Tibial artery (tissue), 4 donors: ENCODE measurements at regions not wholly inside any gene's neighbourhood (a gene's known extent, or its start where the extent isn't known, plus 50 kb on each side); places are given as distances from the start of the nearest gene placed in this dataset.
A peak's percentile ranks its signal among the peaks of the same experiment; 100 is the strongest.
"Not testable (repeated sequence)": the region's sequence is repeated elsewhere in the genome, so short reads cannot be mapped to it uniquely, and the experiment has no call there.

ENCODE experiments used
- DNase-seq, 2 donors: peaks; one replicate each; pipeline ENCODE4 v3.0.0-alpha.2; 2019
- H3K27ac ChIP-seq, 2 donors: fragments of 200-600 bp; sonication (generic) in 1 of 2; 1 replicate in 1 of 2; 2 replicates in 1 of 2; pipeline ENCODE4 v1.5.1; 2018 to 2019; ENCODE audit warnings: mild to moderate bottlenecking in 1 of 2
- H3K27me3 ChIP-seq, 2 donors: fragments of 200-600 bp; sonication (generic) in 1 of 2; one replicate each; pipeline versions ENCODE4 v1.5.1 to v1.6.0; 2016 to 2019
- H3K36me3 ChIP-seq, 3 donors: fragments of 200-600 bp; sonication (generic) in 2 of 3; one replicate each; pipeline ENCODE4 v1.5.1; 2016 to 2019; ENCODE audit warnings: mild to moderate bottlenecking in 2 of 3
- H3K4me1 ChIP-seq, 4 donors: fragments of 200-600 bp; sonication (generic) in 2 of 4; 1 replicate in 3 of 4; 2 replicates in 1 of 4; pipeline ENCODE4 v1.5.1; 2016 to 2019
- H3K4me3 ChIP-seq, 2 donors: fragments of 200-600 bp; sonication (generic) in 1 of 2; 1 replicate in 1 of 2; 2 replicates in 1 of 2; pipeline ENCODE4 v1.5.1; 2018 to 2019; ENCODE audit warnings: mild to moderate bottlenecking in 2 of 2
- H3K9me3 ChIP-seq, 3 donors: fragments of 200-600 bp; sonication (generic) in 1 of 3; one replicate each; pipeline ENCODE4 v1.5.1; 2016 to 2019
- intact Hi-C: fragments of 100-400 bp; cut with DNase I; formaldehyde crosslinking; loops from one replicate; pipeline ENCODE4 v1.15.0; 2023; ENCODE audit warnings: low total_unique reads
- TF ChIP-seq, protein P1 (sequence below), 2 experiments: fragments of 200-600 bp in 1 of 2; fragments of 450-650 bp in 1 of 2; IDR thresholded peaks; one replicate each; pipeline ENCODE4 v1.5.1; 2017 to 2019; ENCODE audit warnings: antibody characterized with exemption in 2 of 2, mild to moderate bottlenecking in 1 of 2, moderate library complexity in 1 of 2

- TF ChIP-seq, protein P1, sequence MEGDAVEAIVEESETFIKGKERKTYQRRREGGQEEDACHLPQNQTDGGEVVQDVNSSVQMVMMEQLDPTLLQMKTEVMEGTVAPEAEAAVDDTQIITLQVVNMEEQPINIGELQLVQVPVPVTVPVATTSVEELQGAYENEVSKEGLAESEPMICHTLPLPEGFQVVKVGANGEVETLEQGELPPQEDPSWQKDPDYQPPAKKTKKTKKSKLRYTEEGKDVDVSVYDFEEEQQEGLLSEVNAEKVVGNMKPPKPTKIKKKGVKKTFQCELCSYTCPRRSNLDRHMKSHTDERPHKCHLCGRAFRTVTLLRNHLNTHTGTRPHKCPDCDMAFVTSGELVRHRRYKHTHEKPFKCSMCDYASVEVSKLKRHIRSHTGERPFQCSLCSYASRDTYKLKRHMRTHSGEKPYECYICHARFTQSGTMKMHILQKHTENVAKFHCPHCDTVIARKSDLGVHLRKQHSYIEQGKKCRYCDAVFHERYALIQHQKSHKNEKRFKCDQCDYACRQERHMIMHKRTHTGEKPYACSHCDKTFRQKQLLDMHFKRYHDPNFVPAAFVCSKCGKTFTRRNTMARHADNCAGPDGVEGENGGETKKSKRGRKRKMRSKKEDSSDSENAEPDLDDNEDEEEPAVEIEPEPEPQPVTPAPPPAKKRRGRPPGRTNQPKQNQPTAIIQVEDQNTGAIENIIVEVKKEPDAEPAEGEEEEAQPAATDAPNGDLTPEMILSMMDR (IDR thresholded peaks at IDR 0.05) = no peak
- intact Hi-C loops = no loop called here
- DNase-seq = no peak
- H3K27ac ChIP-seq = no peak overlapping the region
- H3K36me3 ChIP-seq = no peaks in the 10 kb centered on the region
- no peaks in the 10 kb centered on the region for H3K4me1 ChIP-seq
- no peak overlapping the region for H3K4me3 ChIP-seq
- H3K9me3 ChIP-seq = peaks cover 0 to 3% (median 0%) of the 10 kb centered on the region in 3 donors
- no peaks in the 10 kb centered on the region for H3K27me3 ChIP-seq
Measured at GRCh38 chr1:121443001-121443540, 258.3 kb downstream of the SRGAP2C start.

DNA sequence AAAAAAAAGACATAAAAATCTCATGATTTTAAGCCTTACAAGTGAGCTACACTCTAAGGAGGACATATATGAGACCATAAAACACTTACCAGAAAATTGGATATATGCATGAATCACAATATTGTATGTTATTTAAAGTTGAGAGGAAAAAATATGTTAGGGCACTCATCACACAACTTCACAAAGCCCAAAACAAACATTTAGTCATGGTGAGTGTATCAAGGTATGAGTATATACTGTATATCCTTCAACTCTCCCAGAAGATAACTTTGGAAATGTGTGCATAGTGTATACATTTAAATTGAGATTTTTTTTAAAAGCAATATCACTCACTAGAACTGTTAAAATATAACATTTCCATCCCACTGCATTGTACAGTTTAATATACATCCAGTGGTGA is 259.3 kb downstream of the SRGAP2C start:
- intact Hi-C loops = no loop called here
- Histone ChIP-seq H3K4me3 (no peak overlapping the region), H3K27me3 (no peaks in the 10 kb centered on the region), H3K9me3 (peaks cover 0 to 3% (median 0%) of the 10 kb centered on the region in 3 donors), H3K4me1 (no peaks in the 10 kb centered on the region), H3K27ac (no peak overlapping the region), H3K36me3 (no peaks in the 10 kb centered on the region)
- TF ChIP-seq, protein P1 (IDR thresholded peaks at IDR 0.05) = no peak
- DNase-seq = no peak

GRCh38 chr1:121445679-121446078 is 260.9 kb downstream of the SRGAP2C start:
- no peak overlapping the region for H3K4me3 ChIP-seq
- intact Hi-C loops = no loop called here
- no peak overlapping the region for H3K27ac ChIP-seq
- H3K36me3 ChIP-seq = no peaks in the 10 kb centered on the region
- no peaks in the 10 kb centered on the region for H3K27me3 ChIP-seq
- no peaks in the 10 kb centered on the region for H3K4me1 ChIP-seq
- DNase-seq = no peak
- TF ChIP-seq, protein P1 (IDR thresholded peaks at IDR 0.05) = no peak
- no peaks in the 10 kb centered on the region for H3K9me3 ChIP-seq

DNA sequence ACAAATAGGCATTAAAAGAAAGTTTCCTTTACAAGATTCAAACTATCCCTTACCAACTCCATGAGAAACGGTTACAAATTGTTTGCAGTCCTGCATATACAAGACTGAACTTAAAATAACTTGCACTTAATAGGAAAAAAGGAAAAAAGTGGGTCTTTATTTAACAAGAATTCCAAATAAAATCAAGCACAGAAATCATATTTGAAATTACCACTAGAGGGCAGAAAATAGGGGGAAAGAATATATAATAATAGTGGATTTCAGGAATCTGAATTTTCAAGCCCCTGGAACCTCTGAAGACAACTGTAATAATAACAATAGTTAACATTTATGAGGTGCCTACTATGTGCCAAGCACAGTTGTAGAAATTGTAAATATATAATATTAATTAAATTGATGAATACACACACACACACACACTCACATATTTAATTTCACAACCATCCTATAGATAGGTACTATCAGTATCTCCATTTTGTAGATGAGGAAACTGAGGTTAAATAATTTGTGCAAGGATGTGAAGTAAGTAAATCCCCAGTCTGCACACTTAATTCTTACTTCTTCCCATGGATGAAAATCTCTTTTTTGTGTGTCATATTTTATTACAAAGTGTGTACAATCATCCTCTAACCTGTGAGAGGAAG is 262.6 kb downstream of the SRGAP2C start:
- TF ChIP-seq, protein P1 (IDR thresholded peaks at IDR 0.05) = peak; percentile 29 to 52
- H3K9me3 ChIP-seq, H3K27ac ChIP-seq, intact Hi-C loops, H3K27me3 ChIP-seq, H3K36me3 ChIP-seq, H3K4me3 ChIP-seq, DNase-seq, H3K4me1 ChIP-seq: not testable (repeated sequence)

DNA sequence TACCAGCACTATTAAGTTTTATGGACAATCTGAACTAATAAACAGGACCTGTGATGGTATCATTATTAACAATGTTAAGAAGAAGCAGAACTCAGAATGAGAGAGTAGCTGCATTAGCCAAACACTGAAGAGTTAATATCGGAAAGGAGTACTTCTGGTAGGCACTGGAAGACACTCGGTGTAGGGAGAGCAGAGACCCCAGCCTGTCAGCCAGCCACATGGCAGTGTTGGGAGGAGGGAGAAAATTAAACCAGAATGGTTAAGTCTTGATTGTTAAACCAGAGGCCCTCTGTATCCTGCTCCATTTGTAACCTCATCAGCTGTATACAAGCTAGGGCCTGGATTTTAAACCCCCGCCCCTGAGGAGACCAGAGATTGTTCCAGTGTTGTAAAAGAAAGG is 263.3 kb downstream of the SRGAP2C start:
- H3K9me3 ChIP-seq, intact Hi-C loops, H3K27me3 ChIP-seq, H3K4me3 ChIP-seq, H3K4me1 ChIP-seq, H3K36me3 ChIP-seq, DNase-seq, H3K27ac ChIP-seq: not testable (repeated sequence)

GRCh38 chr1:121448851-121449250 is 264.1 kb downstream of the SRGAP2C start:
- intact Hi-C loops = no loop called here
- Histone ChIP-seq H3K27me3 (no peaks in the 10 kb centered on the region), H3K27ac (no peak overlapping the region), H3K36me3 (no peaks in the 10 kb centered on the region), H3K4me1 (no peaks in the 10 kb centered on the region), H3K4me3 (no peak overlapping the region), H3K9me3 (no peaks in the 10 kb centered on the region)
- no peak for DNase-seq
- TF ChIP-seq, protein P1 (IDR thresholded peaks at IDR 0.05) = no peak
